OCI-LY7 (cell line): ENCODE measurements at regions not wholly inside any gene's neighbourhood (a gene's known extent, or its start where the extent isn't known, plus 50 kb on each side); places are given as distances from the start of the nearest gene placed in this dataset.

Source experiments
- BruUV-seq: library from RNA; stranded (reverse); fragments of 400-500 nt; replicated peaks from 2 replicates; lab custom pipeline; 2021; lab: Mats Ljungman, UMichigan
- CTCF ChIA-PET: fragments of 300-600 bp; sonication (Branson Sonifier 250); formaldehyde crosslinking; loops from one replicate; lab custom pipeline; 2022; ENCODE audit warnings: antibody characterized with exemption; ENCODE audit not compliant: unreplicated experiment; lab: Charles Lee
- POLR2A ChIA-PET: fragments of 300-600 bp; sonication (Branson Sonifier 250); formaldehyde crosslinking; loops from one replicate; lab custom pipeline; 2022; ENCODE audit warnings: antibody characterized with exemption; lab: Charles Lee
- DNase-seq: peaks from one replicate; pipeline ENCODE4 v3.0.0-alpha.2; 2015; ENCODE audit warnings: low spot score
- H2AFZ ChIP-seq: fragments of 200-600 bp; sonication (generic), shearing (Covaris generic); 2 replicates; pipeline ENCODE4 v1.6.1; 2014; ENCODE audit warnings: mild to moderate bottlenecking, antibody characterized with exemption, low read length, moderate library complexity
- H3K27ac ChIP-seq: fragments of 200-600 bp; sonication (generic); 2 replicates; pipeline ENCODE4 v1.5.1; 2014; ENCODE audit warnings: mixed run types, low read depth, mild to moderate bottlenecking, moderate library complexity, low read length, inconsistent platforms; ENCODE audit not compliant: poor library complexity, severe bottlenecking
- H3K36me3 ChIP-seq: fragments of 200-600 bp; sonication (generic); 2 replicates; pipeline ENCODE4 v1.6.1; 2014; ENCODE audit warnings: mild to moderate bottlenecking, antibody characterized with exemption, low read length, moderate library complexity, mixed read lengths; ENCODE audit not compliant: insufficient read depth
- H3K4me1 ChIP-seq: fragments of 200-600 bp; sonication (generic); 2 replicates; pipeline ENCODE4 v1.5.1; 2014; ENCODE audit warnings: mild to moderate bottlenecking, low read length; ENCODE audit not compliant: insufficient read depth, poor library complexity, severe bottlenecking
- H3K4me2 ChIP-seq: fragments of 200-600 bp; sonication (generic); 2 replicates; pipeline ENCODE4 v1.6.1; 2014; ENCODE audit warnings: mild to moderate bottlenecking, low read length
- H3K4me3 ChIP-seq: fragments of 200-600 bp; sonication (generic); 2 replicates; pipeline ENCODE4 v1.5.1; 2014; ENCODE audit warnings: mild to moderate bottlenecking, low read depth, low read length; ENCODE audit not compliant: poor library complexity, severe bottlenecking
- H3K79me2 ChIP-seq: fragments of 200-600 bp; sonication (generic); 2 replicates; pipeline ENCODE4 v1.6.1; 2016; ENCODE audit warnings: low read depth, mild to moderate bottlenecking, low read length, moderate library complexity, mixed read lengths; ENCODE audit not compliant: insufficient read depth
- H3K9me2 ChIP-seq: fragments of 200-600 bp; sonication (generic); 2 replicates; pipeline ENCODE4 v1.6.1; 2016; ENCODE audit warnings: mild to moderate bottlenecking, low read length, mixed read lengths; ENCODE audit not compliant: insufficient read depth
- H3K9me3 ChIP-seq: fragments of 200-600 bp; sonication (generic); 2 replicates; pipeline ENCODE4 v1.6.1; 2014; ENCODE audit warnings: mild to moderate bottlenecking, mixed run types, low read length, mixed read lengths
- H4K20me1 ChIP-seq: fragments of 200-600 bp; sonication (generic); 2 replicates; pipeline ENCODE4 v1.6.1; 2014; ENCODE audit warnings: mild to moderate bottlenecking, antibody characterized with exemption, low read length, moderate library complexity, mixed read lengths; ENCODE audit not compliant: insufficient read depth
- EZH2phosphoT487 ChIP-seq: fragments of 200-600 bp; sonication (generic); IDR thresholded peaks from 2 replicates; pipeline ENCODE4 v1.6.1; 2018; ENCODE audit warnings: low read depth, borderline replicate concordance, mild to moderate bottlenecking, mixed run types, antibody characterized with exemption, low read length, moderate library complexity, mixed read lengths
- intact Hi-C: fragments of 100-400 bp; cut with micrococcal nuclease; formaldehyde crosslinking; loops from one replicate; pipeline ENCODE4 v1.10.0; 2022; ENCODE audit not compliant: unreplicated experiment
- TF ChIP-seq, protein P1 (sequence below): fragments of 200-600 bp; sonication (generic); conservative IDR thresholded peaks from 2 replicates; pipeline ENCODE4 v1.5.1; 2014; ENCODE audit warnings: mild to moderate bottlenecking, antibody characterized with exemption, low read length, moderate library complexity, mixed read lengths

GRCh38 chr1:13908128-13908527 is 208.1 kb downstream of the PRDM2 start:
- no peak for DNase-seq
- intact Hi-C loops, result no loop called here
- Histone ChIP-seq H3K4me2 (no peak overlapping the region), H2AFZ (no peak overlapping the region), H3K27ac (no peak overlapping the region), H3K4me1 (peaks cover 7% of the 10 kb centered on the region), H3K4me3 (no peak overlapping the region), H4K20me1 (no peaks in the 10 kb centered on the region), H3K36me3 (no peaks in the 10 kb centered on the region), H3K79me2 (no peaks in the 10 kb centered on the region), H3K9me3 (no peaks in the 10 kb centered on the region), H3K9me2 (no peaks in the 10 kb centered on the region)
- no peak for TF ChIP-seq EZH2phosphoT487
- TF ChIP-seq, protein P1, sequence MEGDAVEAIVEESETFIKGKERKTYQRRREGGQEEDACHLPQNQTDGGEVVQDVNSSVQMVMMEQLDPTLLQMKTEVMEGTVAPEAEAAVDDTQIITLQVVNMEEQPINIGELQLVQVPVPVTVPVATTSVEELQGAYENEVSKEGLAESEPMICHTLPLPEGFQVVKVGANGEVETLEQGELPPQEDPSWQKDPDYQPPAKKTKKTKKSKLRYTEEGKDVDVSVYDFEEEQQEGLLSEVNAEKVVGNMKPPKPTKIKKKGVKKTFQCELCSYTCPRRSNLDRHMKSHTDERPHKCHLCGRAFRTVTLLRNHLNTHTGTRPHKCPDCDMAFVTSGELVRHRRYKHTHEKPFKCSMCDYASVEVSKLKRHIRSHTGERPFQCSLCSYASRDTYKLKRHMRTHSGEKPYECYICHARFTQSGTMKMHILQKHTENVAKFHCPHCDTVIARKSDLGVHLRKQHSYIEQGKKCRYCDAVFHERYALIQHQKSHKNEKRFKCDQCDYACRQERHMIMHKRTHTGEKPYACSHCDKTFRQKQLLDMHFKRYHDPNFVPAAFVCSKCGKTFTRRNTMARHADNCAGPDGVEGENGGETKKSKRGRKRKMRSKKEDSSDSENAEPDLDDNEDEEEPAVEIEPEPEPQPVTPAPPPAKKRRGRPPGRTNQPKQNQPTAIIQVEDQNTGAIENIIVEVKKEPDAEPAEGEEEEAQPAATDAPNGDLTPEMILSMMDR, result no peak
- ChIA-PET CTCF (no interaction called here), POLR2A (no interaction called here)
- BruUV-seq, result no TSS peak

- Histone ChIP-seq H3K4me3 (no peak overlapping the region), H3K27ac (no peak overlapping the region), H3K4me2 (no peak overlapping the region), H3K9me3 (no peaks in the 10 kb centered on the region), H2AFZ (no peak overlapping the region), H3K9me2 (no peaks in the 10 kb centered on the region), H3K4me1 (peaks cover 7% of the 10 kb centered on the region), H4K20me1 (no peaks in the 10 kb centered on the region), H3K36me3 (no peaks in the 10 kb centered on the region), H3K79me2 (no peaks in the 10 kb centered on the region)
- BruUV-seq, result no TSS peak
- intact Hi-C loops, result no loop called here
- no peak for TF ChIP-seq EZH2phosphoT487
- TF ChIP-seq, protein P1, result no peak
- ChIA-PET CTCF (no interaction called here), POLR2A (no interaction called here)
- DNase-seq, result no peak
Measured at GRCh38 chr1:13911697-13912619, 212.0 kb downstream of the PRDM2 start.

DNA sequence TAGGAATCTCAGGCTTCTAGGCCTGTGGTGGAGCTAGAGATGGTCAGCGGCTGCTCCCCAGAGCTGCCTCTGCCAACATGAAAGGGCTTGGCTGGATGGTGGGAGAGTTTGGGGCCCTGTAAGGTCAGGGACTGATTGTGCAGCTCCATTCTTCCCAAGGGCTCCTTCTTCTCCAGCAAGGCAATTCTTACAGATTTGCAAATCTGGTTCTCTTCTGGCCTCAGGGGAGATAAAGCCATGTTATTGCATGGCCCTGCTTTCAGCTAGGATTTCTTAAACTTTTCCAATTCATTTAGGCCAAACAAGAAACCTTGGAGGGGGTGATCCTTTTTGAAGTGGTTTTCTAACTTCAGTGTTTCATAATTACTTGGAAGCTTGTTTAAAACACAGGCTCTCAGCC is 213.4 kb downstream of the PRDM2 start:
- no peak for TF ChIP-seq EZH2phosphoT487
- TF ChIP-seq, protein P1, result no peak
- no peak overlapping the region for H3K27ac ChIP-seq
- H3K9me3 ChIP-seq, result no peaks in the 10 kb centered on the region
- no peaks in the 10 kb centered on the region for H3K9me2 ChIP-seq
- H3K79me2 ChIP-seq, result no peaks in the 10 kb centered on the region
- no peak overlapping the region for H3K4me2 ChIP-seq
- ChIA-PET CTCF (no interaction called here), POLR2A (no interaction called here)
- no TSS peak for BruUV-seq
- no peaks in the 10 kb centered on the region for H3K36me3 ChIP-seq
- no peak overlapping the region for H3K4me3 ChIP-seq
- no peaks in the 10 kb centered on the region for H4K20me1 ChIP-seq
- H3K4me1 ChIP-seq, result peaks cover 7% of the 10 kb centered on the region
- intact Hi-C loops, result no loop called here
- no peak overlapping the region for H2AFZ ChIP-seq
- DNase-seq, result no peak
